ENCODE measurements at regions not wholly inside any gene's neighbourhood (a gene's known extent, or its start where the extent isn't known, plus 50 kb on each side); places are given as distances from the start of the nearest gene placed in this dataset.

- no peaks in the 10 kb centered on the region for H3K9me3 ChIP-seq (replicated peaks; ENCODE audit: control insufficient read depth, insufficient read depth, low read depth, low read length)
- ChIA-PET POLR2A (no interaction called here), CTCF (ENCODE audit: low intra/inter-chr PET ratio) (no interaction called here)
- H3K36me3 ChIP-seq (ENCODE audit: control insufficient read depth, insufficient read depth, low read length): no peaks in the 10 kb centered on the region
- in situ Hi-C loops (cut with MboI): no loop called here
- no peak overlapping the region for H3K9ac ChIP-seq (ENCODE audit: insufficient read depth in 1 of 2, low read depth in 2 of 2, low read length in 2 of 2)
- no peak for FAIRE-seq
- H3K9me1 ChIP-seq (ENCODE audit: control insufficient read depth, insufficient read depth, low read length): no peaks in the 10 kb centered on the region
- H3K79me2 ChIP-seq (ENCODE audit: control insufficient read depth, insufficient read depth, low read length): no peaks in the 10 kb centered on the region
- H2AFZ ChIP-seq (ENCODE audit: low read depth, low read length): no peak overlapping the region
- no peak for DNase-seq (ENCODE audit: extremely low read depth in 1 of 4, low spot score in 3 of 4)
- intact Hi-C loops (cut with micrococcal nuclease): no loop called here
- no peak overlapping the region for H3K27ac ChIP-seq (ENCODE audit: extremely low read depth, low read depth, low read length)
- TF ChIP-seq PHF8 (IDR thresholded peaks at IDR 0.05; ENCODE audit: borderline replicate concordance, low read length): no peak
- TF ChIP-seq, protein P1, sequence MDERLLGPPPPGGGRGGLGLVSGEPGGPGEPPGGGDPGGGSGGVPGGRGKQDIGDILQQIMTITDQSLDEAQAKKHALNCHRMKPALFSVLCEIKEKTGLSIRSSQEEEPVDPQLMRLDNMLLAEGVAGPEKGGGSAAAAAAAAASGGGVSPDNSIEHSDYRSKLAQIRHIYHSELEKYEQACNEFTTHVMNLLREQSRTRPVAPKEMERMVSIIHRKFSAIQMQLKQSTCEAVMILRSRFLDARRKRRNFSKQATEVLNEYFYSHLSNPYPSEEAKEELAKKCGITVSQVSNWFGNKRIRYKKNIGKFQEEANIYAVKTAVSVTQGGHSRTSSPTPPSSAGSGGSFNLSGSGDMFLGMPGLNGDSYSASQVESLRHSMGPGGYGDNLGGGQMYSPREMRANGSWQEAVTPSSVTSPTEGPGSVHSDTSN (CRISPR knock-in tag; IDR thresholded peaks at IDR 0.05; ENCODE audit: low read depth): no peak
- TF ChIP-seq, protein P1 (tag; conservative IDR thresholded peaks at IDR 0.05; ENCODE audit: low read depth): no peak
- no peak for TF ChIP-seq SREBF1 (IDR thresholded peaks at IDR 0.05; ENCODE audit: borderline replicate concordance, low read depth, low read length)
- no peak for TF ChIP-seq LEF1 (IDR thresholded peaks at IDR 0.05)
- TF ChIP-seq TGIF2 (CRISPR knock-in tag; IDR thresholded peaks at IDR 0.05): no peak
- TF ChIP-seq ZNF764 (CRISPR knock-in tag; IDR thresholded peaks at IDR 0.05; ENCODE audit: low read depth): no peak
- no peak for TF ChIP-seq ATF1 (CRISPR knock-in tag; IDR thresholded peaks at IDR 0.05)
- no peak for TF ChIP-seq ATF1 (tag; IDR thresholded peaks at IDR 0.05)
- TF ChIP-seq SREBF2 (CRISPR knock-in tag; IDR thresholded peaks at IDR 0.05): no peak
- TF ChIP-seq ZNF584 (CRISPR knock-in tag; IDR thresholded peaks at IDR 0.05; ENCODE audit: low read depth): no peak
- no peak for TF ChIP-seq ZNF263 (CRISPR knock-in tag; IDR thresholded peaks at IDR 0.05; ENCODE audit: borderline replicate concordance)
- TF ChIP-seq ARID1B (IDR thresholded peaks at IDR 0.05): no peak
- no peak for TF ChIP-seq DMBX1 (CRISPR knock-in tag; IDR thresholded peaks at IDR 0.05; ENCODE audit: borderline replicate concordance)
- no peak for TF ChIP-seq SMAD1 (IDR thresholded peaks at IDR 0.05; ENCODE audit: low read depth, low read length, partially characterized antibody)
- TF ChIP-seq HOXB6 (CRISPR knock-in tag; IDR thresholded peaks at IDR 0.05; ENCODE audit: borderline replicate concordance): no peak
- no peak for TF ChIP-seq CHD1 (IDR thresholded peaks at IDR 0.05; ENCODE audit: low read length)
- 0% methylated on average over 2 of the region's 2 CpGs for WGBS (ENCODE audit: insufficient coverage, low coverage, missing lambda C conversion rate)
- peaks cover 5 to 27% of the 10 kb centered on the region in 2 experiments; a peak in 4 of 5 replicates for H3K27me3 ChIP-seq (ENCODE audit: control insufficient read depth in 2 of 2, insufficient read depth in 2 of 2, low read length in 2 of 2)
- H3K4me2 ChIP-seq (ENCODE audit: insufficient read depth, low read length): no peak overlapping the region
- 0 out of 5 replicates have a peak, but pooled peaks cover 0 to 3% of the 10 kb centered on the region in 2 experiments for H3K4me1 ChIP-seq (replicated peaks in 1 of 2; ENCODE audit: control insufficient read depth in 2 of 2, insufficient read depth in 2 of 2, low read length in 2 of 2)
- BruUV-seq (replicated peaks): no TSS peak
- no peak for ATAC-seq
- no peaks in the 10 kb centered on the region for H4K20me1 ChIP-seq (replicated peaks; ENCODE audit: control insufficient read depth, insufficient read depth, low read length)
- no peak overlapping the region for H3K4me3 ChIP-seq
Observed at GRCh38 chr10:31702005-31702404, 226.6 kb downstream of the ARHGAP12 start.
